ENCODE measurements at regions not wholly inside any gene's neighbourhood (a gene's known extent, or its start where the extent isn't known, plus 50 kb on each side); places are given as distances from the start of the nearest gene placed in this dataset.
"Not testable (repeated sequence)": the region's sequence is repeated elsewhere in the genome, so short reads cannot be mapped to it uniquely, and the experiment has no call there.

DNA sequence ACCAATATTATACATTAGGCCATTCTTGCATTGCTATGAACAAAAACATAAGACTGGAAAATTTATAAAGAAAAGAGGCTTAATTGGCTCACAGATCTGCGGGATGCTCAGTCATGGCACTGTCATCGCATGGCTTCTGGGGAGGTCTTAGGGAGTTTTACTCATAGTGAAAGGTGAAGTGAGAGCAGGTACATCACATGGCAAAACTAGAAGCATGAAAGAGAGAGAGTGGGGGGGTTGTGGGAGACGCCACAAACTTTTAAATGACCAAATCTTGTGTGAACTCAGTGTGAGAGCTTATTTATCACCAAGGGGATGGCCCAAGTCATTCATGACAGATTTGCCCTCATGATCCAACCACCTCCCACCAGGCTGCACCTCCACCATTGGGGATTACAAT lies 398.3 kb upstream of the EDIL3 start:
- no peak for DNase-seq

DNA sequence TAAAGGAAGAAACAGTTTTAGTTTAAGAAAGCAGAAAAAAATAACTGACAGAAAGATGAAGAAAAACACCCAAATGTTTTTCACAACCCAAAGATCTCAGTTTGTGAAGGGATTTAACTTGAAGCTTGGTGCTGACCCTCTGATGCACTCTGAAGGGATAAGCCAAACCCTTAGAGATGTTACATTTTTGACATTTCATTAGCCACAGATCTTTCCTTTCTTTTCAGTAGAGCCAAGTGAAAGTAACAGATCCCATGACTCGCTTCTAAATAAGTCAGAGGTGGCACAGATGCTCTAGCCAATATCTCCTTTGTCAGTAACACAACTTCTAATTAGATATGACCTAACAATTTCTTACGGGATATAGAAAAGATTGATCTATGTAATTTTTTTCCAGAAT lies 394.5 kb upstream of the EDIL3 start:
- DNase-seq = no peak

DNA sequence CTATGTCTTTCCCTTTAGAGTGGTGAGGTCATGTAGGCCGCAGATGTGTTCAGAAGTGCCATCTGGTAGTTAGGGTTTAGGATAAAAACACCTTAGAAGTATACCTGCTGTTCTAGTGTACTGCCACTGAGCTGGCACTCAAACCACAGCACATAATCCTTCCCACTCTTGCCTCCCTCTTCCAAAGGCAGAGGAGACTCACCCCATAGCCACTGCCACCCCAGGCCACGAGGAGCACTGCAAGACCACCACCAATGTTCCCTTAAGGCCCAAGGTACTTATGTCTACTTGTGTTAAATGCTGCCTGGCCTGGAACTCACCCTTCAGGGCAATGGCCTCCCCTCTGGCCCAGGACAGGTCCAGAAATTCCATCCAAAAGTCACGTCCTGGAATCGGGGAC lies 379.5 kb upstream of the EDIL3 start:
- no peak for DNase-seq

DNA sequence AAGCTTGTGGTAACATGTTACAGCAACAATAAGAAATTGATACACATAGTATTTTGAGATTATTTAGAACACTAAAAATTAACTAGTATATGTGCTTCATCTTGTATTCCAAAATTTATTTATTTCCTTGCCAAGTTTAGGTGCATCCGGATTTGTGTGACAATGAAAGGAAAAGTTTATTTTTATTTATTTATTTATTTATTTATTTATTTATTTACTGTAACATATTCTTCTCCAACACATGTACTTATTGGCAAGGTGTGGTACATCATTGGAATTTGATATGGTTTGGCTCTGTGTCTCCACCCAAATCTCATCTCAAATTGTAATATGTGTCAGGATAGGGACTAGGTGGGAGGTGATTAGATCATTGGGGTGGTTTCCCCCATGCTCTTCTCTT lies 373.3 kb upstream of the EDIL3 start:
- no peak for DNase-seq

DNA sequence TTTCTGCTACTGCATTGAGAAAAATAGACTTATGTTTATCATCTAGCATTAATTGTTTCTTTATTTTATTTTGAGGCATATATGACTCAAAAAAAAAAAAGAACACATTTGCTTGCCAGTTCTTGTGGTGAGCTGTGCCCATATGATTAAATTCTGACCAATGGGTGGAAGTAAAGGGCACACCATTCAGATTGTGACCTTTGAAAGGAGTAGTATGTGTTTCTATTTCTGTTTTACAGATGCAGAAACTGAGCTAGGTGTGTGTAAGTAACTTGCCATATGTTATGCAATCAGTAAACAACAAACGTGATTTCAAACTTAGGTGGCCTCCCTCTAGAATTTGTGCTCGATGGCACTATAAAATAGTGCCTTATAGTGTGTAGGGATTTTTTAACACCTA lies 368.1 kb upstream of the EDIL3 start:
- no peak for DNase-seq

DNA sequence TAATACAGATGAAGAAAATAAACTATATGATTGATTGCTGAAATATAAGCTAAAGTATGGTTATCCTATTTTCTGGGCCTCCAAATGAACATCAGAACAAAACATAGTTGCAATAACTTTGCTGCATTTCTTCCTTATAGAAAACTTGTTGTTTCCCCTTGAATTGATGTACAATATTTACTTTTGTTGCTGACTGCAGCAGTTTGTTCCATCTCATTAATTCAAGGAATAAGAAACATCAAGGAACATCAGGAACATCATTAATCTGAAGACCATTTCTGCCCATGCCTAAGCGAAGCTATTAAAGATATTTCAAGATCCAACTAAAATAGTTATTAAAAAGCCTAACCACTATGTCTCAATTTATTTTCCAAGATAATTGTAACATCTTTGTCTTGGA lies 363.6 kb upstream of the EDIL3 start:
- DNase-seq = no peak

DNA sequence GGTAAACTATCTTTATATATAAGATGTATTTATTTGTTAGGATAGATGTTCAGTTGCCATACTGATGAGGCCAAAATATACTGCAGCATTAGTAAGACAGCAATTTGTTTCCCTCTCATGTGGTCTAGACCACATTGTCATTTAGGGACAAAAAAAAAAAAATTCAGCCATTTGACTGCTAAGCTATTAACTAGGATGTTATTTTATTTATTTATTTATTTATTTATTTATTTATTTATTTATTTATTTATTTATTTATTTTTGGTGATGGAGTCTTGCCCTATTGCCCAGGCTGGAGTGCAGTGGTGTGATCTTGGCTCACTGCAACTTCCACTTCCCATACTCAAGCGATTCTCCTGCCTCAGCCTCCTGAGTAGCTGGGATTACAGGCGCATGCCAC lies 361.6 kb upstream of the EDIL3 start:
- not testable (repeated sequence) for DNase-seq

DNA sequence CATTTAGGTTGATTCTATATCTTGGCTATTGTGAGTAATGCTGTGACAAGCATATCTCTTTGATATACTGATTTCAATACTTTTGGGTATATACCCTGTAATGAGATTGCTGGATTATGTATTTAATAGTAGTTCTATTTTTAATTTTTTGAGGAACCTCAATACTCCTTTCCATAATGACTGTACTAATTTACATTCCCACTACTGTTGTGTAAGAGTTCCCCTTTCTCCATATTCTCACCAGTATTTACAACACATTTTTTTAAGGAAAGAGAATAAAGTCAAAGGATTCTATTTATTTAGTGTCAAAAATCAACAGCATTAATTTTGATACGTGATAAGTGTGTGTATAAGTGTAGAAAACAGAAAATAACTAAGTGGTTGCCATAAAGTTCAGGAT lies 356.4 kb upstream of the EDIL3 start:
- DNase-seq = no peak

DNA sequence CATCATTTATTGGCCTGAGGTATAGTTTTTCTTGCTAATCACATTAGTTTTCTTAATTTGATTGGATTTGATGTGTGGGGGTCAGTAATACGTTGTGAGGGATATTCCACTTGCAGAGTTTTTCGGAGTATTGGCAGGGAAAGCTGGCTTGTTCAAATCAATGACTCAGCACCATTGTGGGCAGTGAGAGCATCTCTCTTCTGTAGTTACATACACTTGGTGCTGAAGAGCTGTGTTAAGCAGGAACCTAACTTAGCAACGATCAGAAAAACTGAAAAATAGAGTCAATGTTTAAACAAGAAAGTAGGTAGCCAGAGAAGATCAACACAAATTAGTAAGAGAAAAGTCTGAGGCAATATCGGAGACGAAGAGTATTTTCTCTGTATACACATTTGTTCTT lies 344.6 kb upstream of the EDIL3 start:
- DNase-seq = no peak

DNA sequence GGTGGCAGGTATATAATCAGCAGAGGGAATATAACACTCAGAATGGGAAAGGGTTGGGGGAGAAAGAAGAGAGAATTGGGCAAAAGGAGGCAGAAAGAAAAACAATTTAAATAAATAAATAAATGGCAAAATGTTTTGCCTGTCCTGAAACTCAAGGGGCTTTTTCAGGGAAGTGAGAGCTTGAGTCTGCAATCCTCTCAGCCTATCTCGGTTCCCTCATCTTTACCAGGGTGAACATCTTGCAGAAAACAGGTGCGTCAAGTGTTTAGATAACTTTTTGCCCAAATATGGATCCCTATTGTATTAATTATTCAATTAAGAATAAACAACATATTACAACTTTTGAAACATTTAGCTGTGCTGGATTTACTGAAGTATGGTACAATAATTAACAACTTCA lies 343.0 kb upstream of the EDIL3 start:
- no peak for DNase-seq

DNA sequence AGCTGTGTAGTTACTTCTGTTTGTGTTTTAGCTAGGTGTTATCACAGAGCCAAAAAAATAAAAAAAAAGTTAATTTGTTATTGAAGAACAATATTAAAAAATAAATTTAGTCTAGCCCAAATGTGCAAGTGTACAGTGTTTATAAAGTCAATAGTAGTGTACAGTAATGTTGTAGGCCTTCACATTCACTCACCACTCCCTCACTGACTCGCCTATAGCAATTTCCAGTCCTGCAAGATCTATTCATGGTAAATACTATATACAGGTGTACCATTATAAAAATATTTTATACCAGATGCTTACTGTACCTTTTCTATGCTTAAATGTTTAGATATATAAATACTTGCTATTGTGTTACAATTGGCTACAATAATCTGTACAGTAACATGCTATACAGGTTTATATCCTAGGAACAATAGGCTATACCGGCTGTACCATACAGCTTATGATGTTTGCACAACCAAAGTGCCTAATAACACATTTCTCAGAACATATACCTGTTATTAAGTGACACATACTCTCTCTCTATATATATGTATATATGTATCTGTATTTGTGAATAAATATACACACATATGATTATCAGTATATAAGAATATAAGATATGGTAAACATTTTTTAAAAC lies 341.4 kb upstream of the EDIL3 start:
- DNase-seq = peak in 1 of 3 experiments; percentile 47

DNA sequence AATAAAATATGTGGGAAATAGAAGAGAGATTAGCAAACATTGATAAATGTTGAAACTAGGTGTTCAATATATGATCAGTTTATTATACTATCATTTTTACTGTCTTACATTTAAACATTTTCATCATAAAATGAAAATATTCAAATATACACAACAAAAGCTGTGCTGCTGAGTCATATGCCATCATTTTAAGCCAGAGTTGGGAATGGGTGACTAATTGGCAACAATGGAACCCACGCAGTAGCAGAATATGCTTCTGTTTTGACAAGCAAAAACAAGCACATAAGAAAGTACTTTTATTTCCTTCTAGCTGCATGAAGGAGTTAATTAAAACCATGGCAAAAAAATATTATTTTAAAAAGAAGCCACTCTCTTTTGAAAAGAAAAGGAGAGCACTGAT lies 340.0 kb upstream of the EDIL3 start:
- no peak for DNase-seq

DNA sequence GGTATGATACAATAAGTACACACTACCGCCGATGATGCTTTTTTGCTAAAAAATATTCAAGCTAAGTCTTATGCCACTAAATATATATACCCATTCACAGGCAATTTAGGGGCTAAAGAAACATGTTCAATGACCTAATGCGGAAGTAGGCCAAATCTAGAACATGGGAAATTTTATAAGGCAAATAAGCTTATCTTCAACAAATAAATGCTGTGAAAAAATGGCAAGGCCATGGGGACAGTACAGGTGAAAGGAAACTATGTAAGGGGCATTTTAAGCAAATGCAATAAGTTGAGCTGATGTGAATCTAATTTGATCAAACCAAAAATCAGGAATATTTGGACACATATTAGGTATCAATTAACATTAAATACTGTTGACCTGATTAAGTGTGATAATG lies 339.5 kb upstream of the EDIL3 start:
- DNase-seq = no peak

DNA sequence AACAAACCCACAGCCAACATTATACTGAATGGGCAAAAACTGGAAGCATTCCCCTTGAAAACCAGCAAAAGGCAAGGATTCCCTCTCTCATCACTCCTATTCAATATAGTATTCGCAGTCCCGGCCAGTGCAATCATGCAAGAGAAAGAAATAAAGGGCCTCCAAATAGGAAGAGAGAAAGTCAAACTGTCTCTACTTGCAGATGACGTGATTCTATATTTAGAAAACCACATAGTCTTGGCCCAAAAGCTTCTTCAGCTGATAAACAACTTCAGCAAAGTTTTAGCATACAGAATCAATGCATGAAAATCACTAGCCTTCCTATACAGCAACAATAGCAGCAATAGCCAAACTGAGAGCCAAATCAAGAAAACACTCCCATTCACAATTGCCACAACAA lies 333.7 kb upstream of the EDIL3 start:
- no peak for DNase-seq

DNA sequence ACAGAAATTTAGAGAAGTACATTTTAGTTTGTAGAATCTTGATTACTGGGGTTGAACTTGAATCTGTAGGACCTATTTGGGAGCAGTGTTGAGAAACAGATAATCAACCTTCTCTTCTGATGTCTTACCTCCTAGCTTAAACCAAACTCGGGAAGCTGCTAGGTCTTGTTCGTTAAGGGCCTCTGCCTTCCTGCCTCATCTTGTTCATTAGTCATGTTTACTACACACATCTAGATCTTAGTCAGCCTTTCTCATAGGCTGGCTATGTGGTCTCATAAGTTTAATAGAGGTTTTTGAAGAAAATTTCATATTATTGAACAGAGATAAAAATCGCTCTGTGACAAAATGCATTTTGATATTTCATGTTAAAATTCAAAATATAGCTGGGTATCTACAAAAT lies 331.0 kb upstream of the EDIL3 start:
- DNase-seq = no peak

DNA sequence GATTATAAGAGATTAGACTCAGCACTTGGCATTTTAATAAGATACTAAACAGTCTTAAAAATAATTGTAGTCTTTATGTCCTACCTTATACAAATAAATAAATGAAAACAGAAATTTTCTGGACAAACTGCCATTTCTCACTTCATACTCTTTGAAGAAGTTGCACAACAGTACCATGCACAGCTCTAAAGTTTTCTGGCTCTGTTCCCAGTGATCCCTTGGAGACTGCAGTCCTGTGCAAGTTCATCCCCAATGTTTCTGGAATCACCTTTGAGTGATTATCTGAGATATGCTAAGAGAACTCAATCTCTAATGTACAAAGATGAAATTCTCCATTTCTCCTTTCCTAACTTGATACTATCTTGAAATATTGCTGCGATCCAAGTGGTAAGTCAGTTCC lies 330.4 kb upstream of the EDIL3 start:
- no peak for DNase-seq

DNA sequence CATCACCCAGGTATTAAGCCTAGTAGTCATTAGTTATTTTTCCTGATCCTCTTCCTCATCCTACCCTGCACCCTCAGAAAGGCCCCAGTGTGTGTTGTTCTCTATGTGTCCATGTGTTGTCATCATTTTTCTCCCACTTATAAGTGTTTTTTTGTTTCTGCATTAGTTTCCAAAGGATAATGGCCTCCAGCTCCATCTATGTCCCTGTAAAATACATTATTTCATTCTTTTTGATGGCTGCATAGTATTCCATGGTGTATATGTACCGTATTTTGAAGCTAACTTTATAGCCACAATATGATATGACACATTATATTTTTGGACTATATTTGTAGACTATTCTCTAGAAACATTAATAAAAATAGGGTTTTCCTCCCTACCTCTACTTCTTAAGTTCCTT lies 324.4 kb upstream of the EDIL3 start:
- DNase-seq = no peak

DNA sequence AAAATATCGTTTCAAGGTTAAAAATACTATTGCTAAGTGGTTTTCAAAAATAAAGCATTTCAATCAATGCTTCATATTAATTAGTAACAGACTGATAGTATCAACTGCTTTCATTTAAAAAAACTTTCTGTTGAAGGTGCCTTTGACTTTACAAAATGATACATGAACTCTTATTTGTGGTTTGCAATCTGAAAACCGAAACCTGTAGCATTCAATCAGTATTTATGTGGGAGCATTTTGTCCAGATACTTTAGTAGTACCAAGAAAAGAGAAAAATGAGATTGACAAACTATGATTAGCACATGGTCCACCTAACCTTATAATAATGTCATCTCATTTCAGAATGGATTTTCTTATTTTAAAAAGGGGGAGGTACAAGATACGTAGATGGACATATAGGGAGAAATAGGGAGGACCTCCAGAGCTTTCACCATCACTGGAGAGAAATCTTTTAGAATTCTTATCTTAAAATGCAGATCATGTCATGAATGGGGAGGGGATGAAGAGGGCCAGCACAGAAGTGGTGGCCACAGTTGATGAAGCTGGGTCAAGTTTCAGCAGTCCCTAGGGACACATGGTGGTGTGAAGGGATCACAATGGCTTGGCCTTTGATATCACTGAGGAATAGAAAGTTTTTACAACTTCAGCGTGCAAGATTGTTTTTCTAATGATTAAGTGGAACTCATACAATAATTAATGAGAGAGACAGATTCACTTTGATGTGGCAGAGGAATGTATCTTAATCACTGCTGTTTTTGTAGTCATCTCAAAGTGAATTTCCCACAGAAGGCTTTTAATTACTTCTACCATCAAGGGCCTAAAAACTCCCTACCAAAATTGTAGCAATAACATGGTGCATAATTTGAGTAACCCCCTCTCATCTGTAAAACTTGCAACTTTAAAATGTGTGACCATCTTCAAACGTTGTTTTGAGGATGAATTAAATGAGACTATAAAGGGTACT lies 322.3 kb upstream of the EDIL3 start:
- DNase-seq = no peak

DNA sequence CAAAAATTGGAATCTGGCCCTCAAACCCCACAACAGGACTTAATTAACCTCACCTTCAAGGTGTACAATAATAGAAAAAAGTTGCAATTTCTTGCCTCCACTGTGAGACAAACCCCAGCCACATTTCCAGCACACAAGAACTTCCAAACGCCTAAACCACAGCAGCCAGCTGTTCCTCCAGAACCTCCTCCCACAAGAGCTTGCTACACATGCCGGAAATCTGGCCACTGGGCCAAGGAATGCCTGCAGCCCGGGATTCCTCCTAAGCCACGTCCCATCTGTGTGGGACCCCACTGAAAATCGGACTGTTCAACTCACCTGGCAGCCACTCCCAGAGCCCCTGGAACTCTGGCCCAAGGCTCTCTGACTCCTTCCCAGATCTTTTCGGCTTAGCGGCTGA lies 315.9 kb upstream of the EDIL3 start:
- DNase-seq = not testable (repeated sequence)

DNA sequence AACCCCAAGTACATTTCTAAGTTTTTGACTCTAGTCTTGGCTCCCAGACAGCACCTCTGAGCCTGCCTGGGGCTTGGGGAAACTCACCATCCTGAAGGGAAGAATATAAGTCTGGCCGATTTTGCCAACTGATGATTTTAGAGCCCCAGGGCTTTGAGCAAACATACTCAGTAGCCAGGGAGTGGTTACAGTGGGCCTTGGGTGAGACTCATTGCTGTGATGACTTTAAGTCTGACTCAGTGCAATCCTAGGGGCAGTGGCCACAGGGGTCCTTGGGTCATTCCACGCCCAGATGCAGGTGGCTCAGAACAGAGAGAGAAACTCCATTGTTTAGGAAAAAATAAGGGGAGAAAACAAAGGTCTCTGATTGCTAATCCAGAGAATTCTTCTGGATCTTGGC lies 312.0 kb upstream of the EDIL3 start:
- DNase-seq = no peak

DNA sequence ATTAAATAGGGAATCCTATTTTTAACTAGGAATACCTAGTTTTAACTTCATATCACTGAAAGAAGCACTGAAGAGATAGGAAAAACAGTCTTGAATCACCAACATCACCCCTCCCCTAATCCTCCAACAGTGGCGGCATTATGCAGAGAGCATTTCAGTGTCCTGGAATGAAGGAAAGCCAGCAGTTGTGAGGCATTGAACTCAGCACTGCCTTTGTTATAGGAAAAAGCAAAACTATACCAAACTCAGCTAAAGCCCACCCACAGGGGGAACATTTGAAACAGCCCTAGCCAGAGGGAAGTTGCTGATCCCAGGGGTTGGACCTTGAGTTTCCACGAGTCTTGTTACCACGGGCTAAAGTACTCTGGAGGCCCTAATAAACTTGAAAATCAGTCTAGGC lies 310.6 kb upstream of the EDIL3 start:
- DNase-seq = no peak

DNA sequence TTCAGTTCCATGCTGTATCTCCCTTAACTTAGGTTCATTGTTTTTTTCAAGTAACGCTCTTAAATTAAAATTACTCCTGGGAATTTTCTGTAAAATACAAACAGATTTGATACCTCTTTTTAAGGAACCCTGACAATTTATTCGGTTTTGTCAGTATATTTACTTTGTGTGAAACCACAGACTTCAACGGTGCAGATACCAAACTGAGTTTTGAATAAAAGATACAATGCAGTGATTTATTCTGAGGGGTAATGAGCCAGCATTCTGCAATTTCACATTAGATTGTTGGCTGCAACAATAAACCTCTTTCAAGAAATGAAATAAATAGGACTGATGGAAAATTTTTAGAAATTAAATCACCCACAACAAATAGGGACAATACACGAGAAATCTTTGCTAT lies 308.6 kb upstream of the EDIL3 start:
- DNase-seq = no peak

DNA sequence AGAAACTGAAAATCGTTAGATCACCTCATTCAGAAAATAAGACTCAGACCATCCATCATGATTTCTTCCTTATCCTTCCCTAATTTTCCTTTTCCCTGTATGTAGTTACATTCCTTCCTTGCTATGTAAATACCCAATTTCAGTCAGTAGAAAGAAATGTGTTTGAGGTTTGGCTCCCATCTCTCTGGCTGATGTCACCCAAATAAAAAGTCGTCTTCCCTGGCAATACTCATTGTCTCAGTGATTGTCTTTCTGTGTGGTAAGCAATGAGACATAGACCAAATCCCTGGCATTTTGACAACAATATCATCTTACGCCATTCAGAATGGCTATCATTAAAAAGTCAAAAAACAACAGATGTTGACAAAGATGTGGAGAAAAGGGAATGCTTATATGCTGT lies 303.9 kb upstream of the EDIL3 start:
- DNase-seq = no peak

DNA sequence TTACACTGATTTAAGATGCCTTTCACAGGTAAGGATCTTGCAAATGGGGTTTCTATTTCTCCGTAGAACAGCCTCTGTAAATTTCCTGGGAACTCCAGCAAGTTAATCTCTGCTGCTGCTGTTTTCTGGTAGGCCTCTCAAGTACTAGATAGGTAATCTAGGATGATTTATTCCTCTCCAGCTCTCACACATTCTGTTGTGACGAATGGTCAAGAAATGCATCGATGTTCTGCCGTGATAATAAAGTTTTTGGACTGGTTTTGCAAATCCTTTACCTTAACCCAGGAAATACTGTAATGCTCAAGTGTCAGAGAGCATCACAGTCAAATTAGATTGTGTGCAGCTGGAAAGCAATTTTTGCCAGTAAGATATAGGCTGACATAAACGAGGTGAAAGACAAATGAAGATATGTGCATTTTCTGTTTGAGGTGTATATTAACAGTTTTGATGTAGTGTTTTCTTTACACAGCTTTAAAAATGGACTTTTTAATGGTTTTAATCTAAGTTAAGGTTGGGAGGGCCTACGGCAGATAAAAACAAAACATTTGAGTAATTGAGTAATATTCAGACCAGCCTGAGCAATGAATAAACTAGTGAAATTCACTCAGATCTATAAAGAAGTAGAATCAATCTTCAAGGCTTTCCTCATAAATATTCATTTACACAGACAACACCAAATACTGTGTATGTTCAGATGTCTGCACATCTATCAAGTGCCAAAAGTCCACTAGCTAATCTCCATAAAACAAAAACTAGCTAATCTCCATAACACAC lies 300.6 kb upstream of the EDIL3 start:
- DNase-seq = no peak
